Naive thymus-derived CD4-positive, alpha-beta T cell (primary cell): ENCODE measurements at regions not wholly inside any gene's neighbourhood (a gene's known extent, or its start where the extent isn't known, plus 50 kb on each side); places are given as distances from the start of the nearest gene placed in this dataset.
"Not testable (repeated sequence)": the region's sequence is repeated elsewhere in the genome, so short reads cannot be mapped to it uniquely, and the experiment has no call there.

ENCODE experiments used
- ATAC-seq: fragments of 150-1000 bp; cut with Tn5 transposase; 2 replicates; pipeline ENCODE4 v1.10.0; 2021; ENCODE audit warnings: mild to moderate bottlenecking, moderate library complexity
- CTCF ChIA-PET: fragments of 350-600 bp; sonication (Branson Sonifier 250); formaldehyde crosslinking; loops from one replicate; lab custom pipeline; 2021; ENCODE audit warnings: antibody characterized with exemption; lab: Charles Lee
- POLR2A ChIA-PET: fragments of 350-600 bp; sonication (Branson Sonifier 250); formaldehyde crosslinking; loops from one replicate; lab custom pipeline; 2021; ENCODE audit warnings: antibody characterized with exemption, inconsistent platforms; lab: Charles Lee
- DNase-seq, 9 donors: peaks; one replicate each; pipeline versions ENCODE4 v3.0.0 to v3.0.0-alpha.2; 2020 to 2022; ENCODE audit warnings: mixed read lengths in 1 of 9
- H3K27ac ChIP-seq: one replicate; pipeline ENCODE4 v1.7.0; 2013; ENCODE audit warnings: mild to moderate bottlenecking, low read depth, low read length, moderate library complexity
- H3K27me3 ChIP-seq, 2 donors: one replicate each; pipeline ENCODE4 v1.7.0; 2013; ENCODE audit warnings: low read length in 2 of 2, mild to moderate bottlenecking in 2 of 2, moderate library complexity in 2 of 2; ENCODE audit not compliant: control insufficient read depth in 2 of 2, insufficient read depth in 2 of 2
- H3K36me3 ChIP-seq, 3 experiments: 1 replicate in 2 of 3; 2 replicates in 1 of 3; pipeline ENCODE4 v1.7.0; 2013; ENCODE audit warnings: low read length in 3 of 3, mild to moderate bottlenecking in 3 of 3, moderate library complexity in 1 of 3; ENCODE audit not compliant: insufficient read depth in 3 of 3, control insufficient read depth in 2 of 3
- H3K4me1 ChIP-seq, 2 donors: one replicate each; pipeline ENCODE4 v1.7.0; 2013; ENCODE audit warnings: low read length in 2 of 2, mild to moderate bottlenecking in 2 of 2, moderate library complexity in 1 of 2; ENCODE audit not compliant: control insufficient read depth in 2 of 2, insufficient read depth in 2 of 2
- H3K4me3 ChIP-seq: 2 replicates; pipeline ENCODE4 v1.7.0; 2013; ENCODE audit warnings: mild to moderate bottlenecking, low read length
- H3K9me3 ChIP-seq, 3 experiments: 1 replicate in 2 of 3; 2 replicates in 1 of 3; pipeline ENCODE4 v1.7.0; 2013; ENCODE audit warnings: low read length in 3 of 3; ENCODE audit not compliant: control insufficient read depth in 2 of 3
- H3K27ac Mint-ChIP-seq, 9 donors: one replicate each; pipeline ENCODE4 v1.8.0; 2020 to 2022; ENCODE audit warnings: mixed read lengths in 9 of 9, mild to moderate bottlenecking in 8 of 9, moderate library complexity in 5 of 9, inconsistent platforms in 2 of 9
- H3K27me3 Mint-ChIP-seq, 5 donors: one replicate each; pipeline ENCODE4 v1.8.0; 2021 to 2022; ENCODE audit warnings: mixed read lengths in 5 of 5, mild to moderate bottlenecking in 1 of 5
- H3K36me3 Mint-ChIP-seq, 5 donors: one replicate each; pipeline ENCODE4 v1.8.0; 2020 to 2022; ENCODE audit warnings: mixed read lengths in 5 of 5, mild to moderate bottlenecking in 3 of 5, inconsistent platforms in 1 of 5
- H3K4me1 Mint-ChIP-seq, 7 donors: one replicate each; pipeline ENCODE4 v1.8.0; 2020 to 2022; ENCODE audit warnings: mixed read lengths in 7 of 7, mild to moderate bottlenecking in 3 of 7, inconsistent platforms in 1 of 7
- H3K4me3 Mint-ChIP-seq, 10 donors: one replicate each; pipeline ENCODE4 v1.8.0; 2020 to 2022; ENCODE audit warnings: mild to moderate bottlenecking in 10 of 10, mixed read lengths in 10 of 10, moderate library complexity in 6 of 10, inconsistent platforms in 2 of 10
- H3K9me3 Mint-ChIP-seq, 11 donors: one replicate each; pipeline ENCODE4 v1.8.0; 2020 to 2022; ENCODE audit warnings: mixed read lengths in 11 of 11, mild to moderate bottlenecking in 4 of 11, inconsistent platforms in 1 of 11, moderate library complexity in 1 of 11
- intact Hi-C, 2 donors: fragments of 100-400 bp; cut with micrococcal nuclease; formaldehyde crosslinking; loops; one replicate each; pipeline ENCODE4 v1.15.1; 2023

DNA sequence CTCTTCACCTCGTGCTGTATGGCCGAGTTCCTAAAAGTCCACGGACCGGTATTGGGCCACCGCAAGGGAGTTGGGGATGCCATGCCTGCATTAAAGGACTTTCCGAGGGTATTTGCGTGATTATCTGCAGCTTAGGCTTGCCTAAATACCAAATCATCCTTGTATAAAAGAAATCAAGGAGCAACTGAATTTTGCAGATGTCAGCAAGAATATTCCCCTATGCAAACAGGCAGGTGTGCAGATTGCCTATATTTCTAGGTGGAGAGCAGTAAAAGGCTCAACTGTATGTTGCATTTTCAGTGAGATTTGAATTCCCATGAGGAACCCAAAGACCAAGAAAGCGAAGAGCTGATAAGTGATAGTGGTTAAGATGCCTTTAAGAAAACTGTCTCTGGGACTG is 452.3 kb downstream of the CDH11 start:
- DNase-seq (no peak), ATAC-seq (no peak)
- Mint-ChIP-seq H3K4me1 (no peaks in the 10 kb centered on the region), H3K27me3 (no peaks in the 10 kb centered on the region), H3K9me3 (peaks cover 7 to 30% (median 15%) of the 10 kb centered on the region in 11 donors), H3K27ac (no peak overlapping the region), H3K36me3 (no peaks in the 10 kb centered on the region), H3K4me3 (no peak overlapping the region)
- intact Hi-C loops: no loop called here
- H3K27me3 ChIP-seq: no peaks in the 10 kb centered on the region
- no peak overlapping the region for H3K4me3 ChIP-seq
- CTCF ChIA-PET: no interaction called here
- H3K4me1 ChIP-seq: no peaks in the 10 kb centered on the region
- no peaks in the 10 kb centered on the region for H3K9me3 ChIP-seq
- H3K36me3 ChIP-seq: no peaks in the 10 kb centered on the region
- POLR2A ChIA-PET: no interaction called here
- no peak overlapping the region for H3K27ac ChIP-seq

DNA sequence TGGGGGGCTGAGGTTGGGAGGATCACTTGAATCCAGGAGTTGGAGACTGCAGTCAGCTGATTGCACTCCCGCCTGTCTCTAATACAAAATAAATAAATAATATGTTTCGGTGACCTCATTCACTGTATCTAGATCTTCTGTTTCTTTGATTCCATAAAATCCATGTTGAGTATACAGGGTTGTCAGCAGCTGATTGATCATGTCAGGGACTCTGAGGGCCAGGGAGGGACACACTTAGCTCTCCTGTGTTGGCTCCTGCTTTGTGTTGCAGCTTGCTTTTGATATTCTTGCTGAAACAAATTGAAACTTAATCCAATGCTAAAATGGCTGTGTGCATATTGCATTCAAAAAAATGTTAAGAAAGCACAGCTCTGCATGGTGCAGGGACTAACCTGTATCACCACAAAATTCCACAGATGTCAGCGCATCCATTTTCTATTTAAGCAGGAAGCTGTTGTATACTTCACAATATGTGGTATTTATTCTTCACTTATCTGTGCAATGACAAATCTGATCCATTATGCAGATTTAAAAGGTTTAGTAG is 454.5 kb downstream of the CDH11 start:
- intact Hi-C loops: no loop called here
- H3K27ac Mint-ChIP-seq: no peak overlapping the region
- Histone ChIP-seq H3K9me3 (no peaks in the 10 kb centered on the region), H3K27ac (no peak overlapping the region), H3K4me3 (no peak overlapping the region), H3K36me3 (no peaks in the 10 kb centered on the region), H3K4me1 (no peaks in the 10 kb centered on the region), H3K27me3 (no peaks in the 10 kb centered on the region)
- no peak overlapping the region for H3K4me3 Mint-ChIP-seq
- ChIA-PET POLR2A (no interaction called here), CTCF (no interaction called here)
- no peaks in the 10 kb centered on the region for H3K27me3 Mint-ChIP-seq
- no peak for ATAC-seq
- H3K4me1 Mint-ChIP-seq: no peaks in the 10 kb centered on the region
- H3K9me3 Mint-ChIP-seq: peaks cover 4 to 28% (median 9%) of the 10 kb centered on the region in 11 donors
- H3K36me3 Mint-ChIP-seq: no peaks in the 10 kb centered on the region
- no peak for DNase-seq

DNA sequence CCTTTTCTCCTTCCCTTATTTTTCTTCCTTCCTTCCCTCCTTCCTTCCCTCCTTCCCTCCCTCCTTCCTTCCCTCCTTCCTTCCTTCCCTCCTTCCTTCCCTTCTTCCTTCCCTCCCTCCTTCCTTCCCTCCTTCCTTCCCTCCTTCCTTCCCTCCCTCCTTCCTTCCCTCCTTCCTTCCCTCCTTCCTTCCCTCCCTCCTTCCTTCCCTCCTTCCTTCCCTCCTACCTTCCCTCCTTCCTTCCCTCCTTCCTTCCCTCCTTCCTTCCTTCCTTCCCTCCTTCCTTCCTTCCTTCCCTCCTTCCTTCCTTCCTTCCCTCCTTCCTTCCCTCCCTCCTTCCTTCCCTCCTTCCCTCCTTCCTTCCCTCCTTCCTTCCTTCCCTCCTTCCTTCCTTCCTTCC is 459.6 kb downstream of the CDH11 start:
- H3K4me1 ChIP-seq, H3K27me3 Mint-ChIP-seq, H3K27ac ChIP-seq, CTCF ChIA-PET, H3K4me1 Mint-ChIP-seq, ATAC-seq, H3K27me3 ChIP-seq, H3K36me3 Mint-ChIP-seq, POLR2A ChIA-PET, DNase-seq, intact Hi-C loops, H3K4me3 ChIP-seq, H3K4me3 Mint-ChIP-seq, H3K27ac Mint-ChIP-seq, H3K36me3 ChIP-seq, H3K9me3 ChIP-seq: not testable (repeated sequence)
- H3K9me3 Mint-ChIP-seq: peaks cover 3 to 29% (median 8%) of the 10 kb centered on the region in 11 donors

DNA sequence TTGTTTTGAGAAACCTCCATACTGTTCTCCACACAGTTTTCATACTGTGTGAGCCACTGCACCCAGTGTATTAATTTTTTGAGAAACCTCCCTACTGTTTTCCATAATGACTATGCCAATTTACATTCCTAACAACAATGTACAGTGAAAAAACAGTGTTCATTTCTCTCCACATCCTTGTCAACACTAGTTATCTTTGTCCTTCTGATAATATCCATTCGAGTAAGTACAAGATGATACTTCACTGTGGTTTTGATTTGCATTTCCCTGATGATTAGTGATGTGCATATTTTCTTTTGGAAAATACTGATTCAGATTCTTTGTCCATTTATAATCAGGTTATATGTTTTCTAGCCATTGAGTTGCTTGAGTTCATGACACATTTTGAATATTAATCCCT is 462.0 kb downstream of the CDH11 start:
- Mint-ChIP-seq H3K4me1 (no peaks in the 10 kb centered on the region), H3K9me3 (peaks cover 3 to 34% (median 8%) of the 10 kb centered on the region in 11 donors), H3K27me3 (no peaks in the 10 kb centered on the region), H3K36me3 (no peaks in the 10 kb centered on the region), H3K27ac (no peak overlapping the region), H3K4me3 (no peak overlapping the region)
- Histone ChIP-seq H3K27me3 (no peaks in the 10 kb centered on the region), H3K36me3 (no peaks in the 10 kb centered on the region), H3K4me3 (no peak overlapping the region), H3K27ac (no peak overlapping the region), H3K9me3 (no peaks in the 10 kb centered on the region), H3K4me1 (no peaks in the 10 kb centered on the region)
- POLR2A ChIA-PET: no interaction called here
- DNase-seq: no peak
- intact Hi-C loops: no loop called here
- ATAC-seq: no peak
- CTCF ChIA-PET: no interaction called here

DNA sequence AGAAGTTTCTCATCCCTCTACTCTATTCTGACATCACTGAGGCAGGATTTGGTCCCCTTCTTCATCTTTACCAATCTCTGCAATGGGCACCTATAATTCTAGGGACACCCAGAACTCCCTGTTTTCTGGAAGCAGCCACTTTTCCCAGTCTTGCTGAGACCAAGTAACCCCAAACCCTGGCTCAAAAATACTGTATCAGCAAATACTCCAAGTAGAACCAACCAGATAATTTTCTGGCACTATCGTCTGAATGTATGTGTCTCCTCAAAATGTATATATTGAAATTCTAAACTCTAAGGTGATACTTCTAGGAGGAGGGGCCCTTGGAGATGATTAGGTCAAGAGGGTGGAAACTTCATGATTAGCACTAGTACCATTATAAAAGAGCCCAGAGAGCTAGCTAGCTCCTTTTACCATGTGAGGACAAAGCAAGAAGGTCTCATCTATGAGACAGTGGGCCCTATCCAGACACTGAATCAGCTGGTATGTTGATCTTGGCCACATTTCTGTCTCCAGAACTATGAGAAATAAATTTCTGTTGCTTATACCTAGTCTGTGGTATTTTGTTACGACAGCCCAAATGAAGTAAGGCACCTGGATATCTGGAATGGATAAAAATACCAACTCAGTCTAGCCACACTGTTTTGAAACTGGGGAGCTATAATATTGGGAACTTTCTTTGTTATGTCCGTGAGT is 464.4 kb downstream of the CDH11 start:
- ATAC-seq (no peak), DNase-seq (no peak)
- Mint-ChIP-seq H3K4me1 (no peaks in the 10 kb centered on the region), H3K36me3 (no peaks in the 10 kb centered on the region), H3K9me3 (peaks cover 3 to 42% (median 7%) of the 10 kb centered on the region in 11 donors), H3K4me3 (no peak overlapping the region), H3K27me3 (no peaks in the 10 kb centered on the region), H3K27ac (no peak overlapping the region)
- H3K36me3 ChIP-seq: no peaks in the 10 kb centered on the region
- H3K4me3 ChIP-seq: no peak overlapping the region
- H3K4me1 ChIP-seq: no peaks in the 10 kb centered on the region
- ChIA-PET CTCF (no interaction called here), POLR2A (no interaction called here)
- intact Hi-C loops: no loop called here
- no peaks in the 10 kb centered on the region for H3K9me3 ChIP-seq
- H3K27me3 ChIP-seq: no peaks in the 10 kb centered on the region
- H3K27ac ChIP-seq: no peak overlapping the region

DNA sequence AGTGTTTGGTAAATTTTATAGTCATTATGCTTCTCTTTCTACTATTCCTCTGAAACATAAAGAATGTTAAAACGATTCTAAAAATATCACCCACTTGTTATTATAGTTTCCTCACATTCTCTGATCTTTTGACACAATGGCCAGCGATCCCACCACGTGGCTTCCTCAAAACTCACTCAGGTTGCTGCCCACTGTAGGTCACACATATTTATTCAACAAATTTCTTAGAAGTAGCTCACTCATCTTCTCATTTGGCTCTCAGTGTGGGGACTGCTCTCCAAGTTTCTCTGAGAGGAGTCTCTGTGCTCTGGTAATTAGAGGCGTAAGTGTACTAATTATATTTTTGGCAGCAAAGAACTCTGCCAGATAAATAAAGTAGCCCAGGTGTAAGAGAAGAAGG is 465.4 kb downstream of the CDH11 start:
- no peak overlapping the region for H3K27ac ChIP-seq
- no peaks in the 10 kb centered on the region for H3K36me3 ChIP-seq
- no peaks in the 10 kb centered on the region for H3K27me3 Mint-ChIP-seq
- ChIA-PET POLR2A (no interaction called here), CTCF (no interaction called here)
- no peak overlapping the region for H3K4me3 ChIP-seq
- no peak overlapping the region for H3K27ac Mint-ChIP-seq
- peaks cover 0 to 3% (median 0%) of the 10 kb centered on the region in 5 donors for H3K36me3 Mint-ChIP-seq
- no peaks in the 10 kb centered on the region for H3K4me1 ChIP-seq
- H3K9me3 Mint-ChIP-seq: peaks cover 4 to 44% (median 10%) of the 10 kb centered on the region in 11 donors
- DNase-seq (no peak), ATAC-seq (no peak)
- H3K9me3 ChIP-seq: no peaks in the 10 kb centered on the region
- H3K4me1 Mint-ChIP-seq: no peaks in the 10 kb centered on the region
- H3K27me3 ChIP-seq: no peaks in the 10 kb centered on the region
- H3K4me3 Mint-ChIP-seq: no peak overlapping the region
- intact Hi-C loops: no loop called here

DNA sequence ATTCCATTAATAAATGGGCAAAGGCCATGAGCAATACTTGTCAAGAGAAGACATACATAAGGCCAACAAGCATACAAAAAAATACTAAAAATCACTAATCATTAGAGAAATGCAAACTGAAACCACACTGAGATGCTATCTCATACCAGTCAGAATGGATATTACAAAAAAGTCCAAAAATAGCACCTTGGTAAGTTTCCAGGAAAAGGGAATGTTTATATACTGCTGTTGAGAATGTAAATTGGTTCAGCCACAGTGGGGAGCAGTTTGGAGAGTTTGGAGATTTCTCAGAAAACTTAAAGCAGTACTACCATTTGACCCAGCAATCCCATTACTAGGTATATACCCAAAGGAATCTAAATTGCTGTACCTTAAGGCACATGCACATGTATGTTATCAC is 467.7 kb downstream of the CDH11 start:
- no peak overlapping the region for H3K4me3 Mint-ChIP-seq
- Histone ChIP-seq H3K4me3 (no peak overlapping the region), H3K27ac (no peak overlapping the region), H3K9me3 (no peaks in the 10 kb centered on the region), H3K36me3 (no peaks in the 10 kb centered on the region), H3K27me3 (no peaks in the 10 kb centered on the region), H3K4me1 (no peaks in the 10 kb centered on the region)
- no peaks in the 10 kb centered on the region for H3K4me1 Mint-ChIP-seq
- peaks cover 0 to 4% (median 0%) of the 10 kb centered on the region in 5 donors for H3K36me3 Mint-ChIP-seq
- no peaks in the 10 kb centered on the region for H3K27me3 Mint-ChIP-seq
- H3K27ac Mint-ChIP-seq: no peak overlapping the region
- intact Hi-C loops: no loop called here
- ATAC-seq (no peak), DNase-seq (no peak)
- peaks cover 6 to 35% (median 14%) of the 10 kb centered on the region in 11 donors for H3K9me3 Mint-ChIP-seq
- CTCF ChIA-PET: interaction anchor here (0.6 kb wide), 1 partner anchor 325 kb away, joined by 3 read pairs; no protein-coding TSS in a partner anchor
- POLR2A ChIA-PET: no interaction called here
